ENCODE measurements at regions not wholly inside any gene's neighbourhood (a gene's known extent, or its start where the extent isn't known, plus 50 kb on each side); places are given as distances from the start of the nearest gene placed in this dataset.

DNA sequence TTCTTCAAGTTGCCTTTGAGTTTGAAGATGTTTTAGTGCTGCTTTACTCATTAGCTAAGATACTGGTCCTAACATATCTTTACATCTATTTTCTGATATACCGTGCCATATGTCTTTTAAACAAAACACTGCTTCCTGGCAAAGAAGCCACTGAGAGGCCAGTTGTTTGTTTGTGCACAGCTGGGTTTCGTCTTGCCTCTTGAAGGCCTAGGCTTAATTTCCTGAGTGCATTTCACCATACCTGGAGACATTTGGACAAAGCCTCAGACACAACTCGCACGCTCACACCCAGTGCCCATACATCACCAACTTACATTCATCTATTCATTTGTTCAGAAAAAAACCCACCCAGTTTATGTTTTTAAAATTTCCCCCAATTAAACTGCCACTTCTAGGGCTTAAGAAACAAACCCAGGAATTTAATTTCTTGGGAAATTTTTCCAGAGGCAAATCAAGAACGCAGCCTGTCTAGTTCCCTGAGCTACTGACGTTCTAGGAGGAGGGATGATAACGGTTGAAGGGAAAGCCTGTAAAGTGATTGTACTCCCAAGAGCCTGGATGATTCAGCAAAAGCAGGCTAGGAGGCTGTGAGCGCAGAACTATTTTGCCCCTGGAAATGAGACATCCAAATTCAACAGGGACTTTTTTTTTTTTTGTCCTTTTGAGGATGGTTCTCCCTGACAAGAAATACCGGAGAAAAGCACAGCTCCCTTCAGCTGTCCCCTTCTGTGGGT lies 77.7 kb downstream of the OLIG3 start:
- TF ChIP-seq, protein P1, sequence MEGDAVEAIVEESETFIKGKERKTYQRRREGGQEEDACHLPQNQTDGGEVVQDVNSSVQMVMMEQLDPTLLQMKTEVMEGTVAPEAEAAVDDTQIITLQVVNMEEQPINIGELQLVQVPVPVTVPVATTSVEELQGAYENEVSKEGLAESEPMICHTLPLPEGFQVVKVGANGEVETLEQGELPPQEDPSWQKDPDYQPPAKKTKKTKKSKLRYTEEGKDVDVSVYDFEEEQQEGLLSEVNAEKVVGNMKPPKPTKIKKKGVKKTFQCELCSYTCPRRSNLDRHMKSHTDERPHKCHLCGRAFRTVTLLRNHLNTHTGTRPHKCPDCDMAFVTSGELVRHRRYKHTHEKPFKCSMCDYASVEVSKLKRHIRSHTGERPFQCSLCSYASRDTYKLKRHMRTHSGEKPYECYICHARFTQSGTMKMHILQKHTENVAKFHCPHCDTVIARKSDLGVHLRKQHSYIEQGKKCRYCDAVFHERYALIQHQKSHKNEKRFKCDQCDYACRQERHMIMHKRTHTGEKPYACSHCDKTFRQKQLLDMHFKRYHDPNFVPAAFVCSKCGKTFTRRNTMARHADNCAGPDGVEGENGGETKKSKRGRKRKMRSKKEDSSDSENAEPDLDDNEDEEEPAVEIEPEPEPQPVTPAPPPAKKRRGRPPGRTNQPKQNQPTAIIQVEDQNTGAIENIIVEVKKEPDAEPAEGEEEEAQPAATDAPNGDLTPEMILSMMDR (IDR thresholded peaks at IDR 0.05) = no peak
- TF ChIP-seq POLR2A (IDR thresholded peaks at IDR 0.05) = no peak
